Femur (tissue), 1 donor: ENCODE measurements at regions not wholly inside any gene's neighbourhood (a gene's known extent, or its start where the extent isn't known, plus 50 kb on each side); places are given as distances from the start of the nearest gene placed in this dataset.
"Not testable (repeated sequence)": the region's sequence is repeated elsewhere in the genome, so short reads cannot be mapped to it uniquely, and the experiment has no call there.

Experiments used
- DNase-seq: peaks from one replicate; pipeline ENCODE4 v3.0.0-alpha.2; 2017

- DNase-seq, result no peak
Measured at GRCh38 chr10:28354511-28354910, 51.6 kb upstream of the MPP7 start.

DNA sequence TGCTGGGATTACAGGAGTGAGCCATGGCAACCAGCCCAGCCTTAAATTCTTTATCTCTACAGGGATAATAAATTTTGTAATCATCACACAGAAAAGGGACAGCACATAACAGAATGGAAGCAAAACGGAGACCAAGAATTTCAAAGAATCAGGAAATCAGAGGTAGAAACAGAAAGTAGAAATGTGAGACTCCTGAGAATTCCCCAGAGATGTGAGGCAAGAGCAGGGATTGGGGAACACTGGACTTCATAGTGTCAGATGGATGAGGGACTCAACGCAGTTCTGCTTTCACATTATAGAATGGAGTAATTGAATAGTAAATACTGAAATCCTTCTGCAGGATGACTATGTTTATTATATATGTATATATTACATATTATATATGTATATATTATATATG, 52.5 kb upstream of the MPP7 start:
- DNase-seq, result no peak

GRCh38 chr10:28359334-28359733, 56.5 kb upstream of the MPP7 start:
- no peak for DNase-seq

- no peak for DNase-seq
Measured at GRCh38 chr10:28360175-28360574, 57.3 kb upstream of the MPP7 start.

DNA sequence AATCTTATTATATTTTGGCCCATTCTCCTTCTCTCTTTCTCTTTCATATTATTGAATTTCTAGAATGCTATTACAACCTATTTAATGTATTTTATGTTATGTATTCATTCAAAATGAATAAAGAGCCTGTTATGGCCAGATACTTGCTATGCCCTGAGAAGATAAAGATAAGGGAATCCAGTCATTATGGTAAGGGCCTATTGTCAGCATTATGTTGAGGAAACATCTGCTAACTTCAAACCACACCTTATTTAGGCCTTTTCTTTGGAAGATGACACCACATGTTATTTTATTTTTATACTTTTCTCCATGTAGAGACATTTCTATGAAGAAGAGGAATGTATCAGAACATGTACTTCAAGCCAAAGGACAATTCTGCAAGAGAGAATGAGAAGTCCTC, 60.5 kb upstream of the MPP7 start:
- no peak for DNase-seq

DNA sequence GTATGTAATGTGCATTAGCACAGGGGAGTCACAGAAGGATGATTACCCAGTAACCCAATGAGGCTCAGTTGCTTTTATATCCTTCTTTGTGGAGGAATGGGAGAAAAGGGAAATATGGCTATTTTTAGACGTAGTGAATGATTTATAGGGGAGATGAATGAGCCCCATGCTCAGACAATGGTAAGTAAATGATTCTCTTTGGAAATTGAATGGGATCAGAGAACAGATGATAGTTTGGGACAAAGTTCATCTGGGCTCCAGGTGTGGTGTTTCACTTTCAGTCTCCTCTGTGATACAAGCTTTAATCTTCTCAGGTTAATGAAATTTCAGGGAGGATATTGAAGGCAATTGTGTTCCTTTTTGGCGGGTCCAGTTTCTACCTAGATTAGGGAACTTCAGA, 63.0 kb upstream of the MPP7 start:
- no peak for DNase-seq

DNA sequence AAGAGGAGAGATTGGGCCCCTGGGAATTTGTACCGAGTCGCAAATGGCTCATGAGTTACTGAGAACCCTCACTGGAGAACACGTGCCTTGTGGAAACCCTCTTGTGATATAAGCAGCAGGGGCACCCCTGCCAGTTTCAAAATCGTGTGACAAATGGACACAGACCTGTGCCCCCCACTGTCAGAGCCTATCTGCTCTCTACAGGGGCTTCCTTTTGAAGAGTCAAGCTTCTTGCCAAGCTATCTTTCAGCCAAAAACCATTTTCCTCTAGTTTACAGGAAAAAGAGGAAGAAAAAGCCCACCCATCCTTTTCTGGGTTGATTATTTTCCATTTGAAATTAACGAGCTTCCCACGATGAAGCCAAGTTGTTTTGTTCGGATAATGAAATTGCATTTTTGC, 64.1 kb upstream of the MPP7 start:
- DNase-seq, result no peak

DNA sequence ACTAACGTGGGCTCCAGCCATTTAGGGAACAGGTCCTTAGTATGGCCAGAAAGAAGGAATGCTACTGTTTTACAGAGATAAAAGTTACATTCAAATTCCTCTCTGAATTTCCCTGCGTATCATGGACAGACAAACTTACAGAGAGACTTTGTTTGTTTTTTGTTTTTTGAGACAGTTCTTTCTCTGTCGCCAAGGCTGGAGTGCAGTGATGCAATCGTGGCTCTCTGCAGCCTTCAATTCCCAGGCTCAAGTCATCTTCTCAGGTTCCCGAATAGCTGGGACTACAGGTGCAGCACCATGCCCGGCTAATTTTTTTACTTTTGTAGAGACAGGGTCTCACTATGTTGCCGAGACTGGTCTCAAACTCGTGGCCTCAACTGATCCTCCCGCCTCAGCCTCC, 64.5 kb upstream of the MPP7 start:
- no peak for DNase-seq

DNA sequence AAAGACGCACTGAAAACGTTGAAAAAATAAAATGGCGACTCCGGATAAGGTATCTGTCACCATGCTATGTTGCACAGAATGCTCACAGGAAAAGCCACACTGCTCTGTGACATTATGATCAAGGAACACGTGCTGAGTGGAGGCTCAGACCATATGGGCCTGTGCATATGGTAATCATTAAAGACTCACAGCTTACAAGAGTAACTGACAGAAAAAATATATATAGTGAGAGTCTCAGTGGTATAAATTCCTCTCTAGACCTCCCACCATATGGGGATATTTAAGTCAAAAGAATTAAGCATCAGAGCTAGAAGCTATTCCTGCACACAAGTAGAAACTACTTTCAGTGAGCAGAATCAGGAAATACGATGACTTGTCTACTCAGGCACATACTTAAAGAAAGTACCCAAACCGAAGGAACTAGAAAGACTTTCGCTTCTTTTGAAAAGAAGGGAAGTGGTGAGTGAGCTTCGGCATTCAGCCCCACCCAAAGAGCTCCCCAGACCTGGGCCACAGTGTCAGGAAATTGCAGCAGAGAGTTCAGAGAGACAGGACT, 65.1 kb upstream of the MPP7 start:
- peak; percentile 42 for DNase-seq

DNA sequence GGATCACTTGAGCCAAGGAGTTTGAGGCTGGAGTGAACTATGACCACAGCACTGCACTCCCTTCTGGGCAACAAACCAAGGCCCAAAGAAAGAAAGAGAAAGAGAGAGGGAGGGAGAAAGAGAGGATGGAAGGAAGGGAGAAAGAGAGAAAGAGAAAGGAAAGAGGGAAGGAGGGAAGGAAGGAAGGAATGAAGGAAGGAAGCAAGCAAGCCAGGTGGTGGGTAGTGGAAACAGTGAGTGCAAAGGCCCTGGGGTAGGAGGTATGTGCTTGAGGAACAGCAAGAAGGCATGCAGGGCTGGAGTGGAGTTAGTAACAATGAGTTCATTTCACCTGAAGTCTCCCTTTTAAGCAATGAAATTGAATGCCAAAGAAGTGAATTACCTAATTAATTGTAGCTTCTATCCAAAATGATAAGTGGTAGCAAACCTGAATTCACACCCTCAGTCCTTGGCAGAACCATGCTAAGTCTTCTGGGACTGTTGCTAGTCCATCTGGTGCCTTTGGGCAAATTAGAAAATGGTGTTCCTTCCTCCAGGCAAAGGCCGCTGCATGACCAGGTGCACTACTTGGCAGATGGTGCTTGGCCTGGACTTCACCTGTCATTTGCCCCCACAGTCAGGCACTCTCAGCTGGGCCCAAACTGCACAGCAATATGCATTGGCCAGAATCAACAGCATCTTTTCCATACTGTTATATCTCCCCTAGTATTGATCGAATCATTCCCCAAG, 67.4 kb upstream of the MPP7 start:
- DNase-seq, result no peak

- not testable (repeated sequence) for DNase-seq
Measured at GRCh38 chr10:28371638-28372037, 68.8 kb upstream of the MPP7 start.

DNA sequence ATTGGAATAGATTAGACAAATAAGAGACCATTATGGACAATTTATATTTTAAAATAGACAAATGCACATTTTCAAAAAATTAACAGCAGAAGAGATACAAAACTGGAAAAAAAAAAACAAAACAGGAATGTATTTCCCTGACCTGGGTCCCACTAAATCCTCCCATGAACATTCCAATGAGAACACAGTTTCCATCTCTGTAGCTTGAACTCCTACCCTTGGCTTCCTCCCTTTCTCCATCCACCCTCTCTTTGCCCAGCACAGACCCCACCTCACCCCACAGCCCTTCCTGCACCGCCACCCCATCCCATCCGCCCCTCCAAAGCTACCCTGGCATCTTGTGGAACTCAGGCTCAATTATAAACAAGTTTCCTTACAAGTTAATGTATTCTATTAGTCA, 71.2 kb upstream of the MPP7 start:
- no peak for DNase-seq

DNA sequence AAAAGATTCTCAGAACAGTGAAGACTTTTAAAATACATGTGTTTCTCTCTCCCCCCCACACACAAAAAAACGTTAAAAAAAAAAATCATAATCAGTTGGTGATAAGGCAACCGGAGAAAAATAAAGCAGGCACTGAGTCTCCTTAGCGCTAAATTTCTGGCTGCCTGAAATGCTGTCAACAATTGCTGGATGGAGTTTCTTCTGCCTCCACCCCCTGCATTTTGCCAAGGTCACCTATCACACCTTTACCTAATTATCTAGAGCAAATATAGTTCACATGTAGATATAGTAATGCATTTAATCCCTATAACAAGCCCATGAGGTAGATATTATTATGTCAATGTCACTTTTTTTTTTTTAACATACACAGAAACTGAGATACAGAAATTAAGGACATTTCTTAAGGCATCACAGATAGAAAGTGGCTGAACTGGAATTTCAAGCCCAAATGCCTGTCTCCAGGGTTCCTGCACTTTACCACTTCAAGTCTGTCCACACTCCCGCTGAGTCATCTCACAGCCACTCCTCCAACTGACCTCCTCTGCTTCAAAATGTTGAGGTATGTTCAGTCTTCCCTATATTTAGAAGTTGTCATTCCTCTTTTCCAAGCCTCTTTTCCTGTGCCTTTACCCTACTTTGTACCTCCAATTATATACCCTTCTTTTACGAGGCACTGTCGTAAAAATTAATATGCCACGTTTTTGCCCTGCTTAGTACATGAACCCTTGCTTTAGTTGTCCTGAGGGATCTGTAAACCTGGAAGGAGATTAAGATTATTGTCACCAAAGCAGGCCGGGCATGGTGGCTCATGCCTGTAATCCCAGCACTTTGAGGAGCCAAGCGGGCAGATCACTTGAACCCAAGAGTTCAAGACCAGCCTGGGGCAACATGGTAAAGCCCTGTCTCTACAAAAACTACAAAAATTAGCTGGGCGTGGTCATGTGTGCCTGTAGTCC, 72.8 kb upstream of the MPP7 start:
- no peak for DNase-seq

- DNase-seq, result no peak
Measured at GRCh38 chr10:28378986-28379585, 76.2 kb upstream of the MPP7 start.

- no peak for DNase-seq
Measured at GRCh38 chr10:28381466-28381865, 78.6 kb upstream of the MPP7 start.

DNA sequence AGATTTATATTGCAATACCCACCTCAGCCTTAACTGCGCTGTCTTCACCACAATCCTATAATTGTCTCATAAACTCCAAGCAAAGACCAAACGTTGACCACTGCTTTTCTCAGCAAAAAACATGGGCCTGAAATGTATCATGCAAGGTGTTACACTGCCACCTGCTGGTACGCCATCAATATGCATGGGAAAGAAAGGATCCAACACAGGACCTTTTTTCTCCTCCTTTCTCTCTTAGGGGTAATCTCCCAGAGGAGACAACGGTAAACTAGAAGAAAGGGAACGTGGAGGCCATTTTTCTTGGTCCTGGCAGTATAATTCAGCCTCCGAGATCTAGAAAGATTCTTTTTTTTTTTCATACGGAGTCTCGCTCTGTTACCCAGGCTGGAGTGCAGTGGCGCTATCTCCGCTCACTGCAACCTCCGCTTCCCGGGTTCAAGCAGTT, 79.1 kb upstream of the MPP7 start:
- peak; percentile 91 for DNase-seq

- no peak for DNase-seq
Measured at GRCh38 chr10:28382525-28383269, 79.8 kb upstream of the MPP7 start.

- no peak for DNase-seq
Measured at GRCh38 chr10:28384557-28384956, 81.7 kb upstream of the MPP7 start.

GRCh38 chr10:28385748-28386502, 83.1 kb upstream of the MPP7 start:
- no peak for DNase-seq

DNA sequence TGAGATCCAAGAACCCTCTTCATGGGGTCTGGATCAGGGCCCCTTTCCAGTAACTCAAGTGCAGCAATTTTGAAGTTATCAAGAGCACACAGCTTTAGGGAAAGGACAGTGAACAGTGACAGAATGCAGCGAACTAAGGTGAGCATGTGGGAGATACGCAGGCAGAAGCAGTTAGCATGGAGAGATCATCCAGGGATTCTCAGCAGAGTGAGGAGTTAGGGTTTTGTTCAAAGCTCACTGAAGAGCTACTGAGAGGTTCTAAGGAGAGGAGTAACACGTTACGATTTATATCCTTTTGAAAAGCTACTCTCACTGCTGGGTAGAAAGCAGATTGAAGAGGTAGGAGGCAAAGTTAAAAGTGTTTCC, 83.6 kb upstream of the MPP7 start:
- DNase-seq, result no peak

DNA sequence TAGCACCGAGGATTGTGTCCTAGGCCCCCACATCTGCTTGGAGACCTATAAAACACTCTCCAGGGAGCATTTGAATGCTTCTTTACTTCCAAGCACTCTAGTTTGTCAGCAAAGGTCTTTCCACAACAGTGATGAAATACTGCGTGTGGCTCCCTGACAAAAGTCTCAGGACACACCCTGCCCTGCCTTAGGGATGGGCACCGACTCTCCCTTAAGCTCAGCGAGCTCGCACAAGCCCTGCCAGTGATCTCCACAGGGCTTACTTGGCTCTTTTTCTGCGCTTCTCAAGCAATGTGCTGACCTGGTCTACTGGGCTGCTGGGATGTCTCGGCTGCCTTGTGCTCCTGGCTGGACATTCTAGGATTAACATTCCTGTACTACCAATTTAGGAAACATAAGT, 84.3 kb upstream of the MPP7 start:
- DNase-seq, result no peak

DNA sequence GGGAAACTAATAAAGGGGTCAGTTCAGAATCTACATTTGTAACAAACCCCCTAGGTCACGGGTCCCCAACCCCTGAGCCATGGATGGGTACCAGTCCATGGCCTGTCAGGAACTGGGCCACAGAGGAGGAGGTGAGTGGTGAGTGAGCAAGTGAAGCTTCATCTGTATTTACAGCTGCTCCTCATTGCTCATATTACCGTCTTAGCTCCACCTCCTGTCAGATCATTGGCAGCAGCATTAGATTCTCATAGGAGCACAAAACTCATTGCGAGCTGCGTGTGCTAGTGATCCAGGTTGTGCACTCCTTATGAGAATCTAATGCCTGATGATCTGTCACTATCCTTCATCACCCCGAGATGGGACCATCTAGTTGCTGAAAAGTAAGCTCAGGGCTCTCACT, 88.4 kb upstream of the MPP7 start:
- DNase-seq, result no peak
